GM12878 (cell line): ENCODE measurements at regions not wholly inside any gene's neighbourhood (a gene's known extent, or its start where the extent isn't known, plus 50 kb on each side); places are given as distances from the start of the nearest gene placed in this dataset.

Experiments used
- CHD4 ChIP-seq: fragments of 200-600 bp; sonication (generic); IDR thresholded peaks from 2 replicates; pipeline ENCODE4 v1.6.1; 2016; ENCODE audit warnings: mild to moderate bottlenecking
- CTCF ChIP-seq, 3 experiments: IDR thresholded peaks in 2 of 3; conservative IDR thresholded peaks in 1 of 3; 2 replicates each; pipeline ENCODE4 v1.5.1; 2011; ENCODE audit warnings: low read depth in 3 of 3, low read length in 3 of 3, mild to moderate bottlenecking in 3 of 3, control low read depth in 2 of 3, moderate library complexity in 2 of 3, inconsistent platforms in 1 of 3, mixed read lengths in 1 of 3; ENCODE audit not compliant: control insufficient read depth in 2 of 3, insufficient read depth in 1 of 3; ENCODE audit errors: extremely low read depth in 1 of 3
- EED ChIP-seq: sonication (generic); IDR thresholded peaks from 2 replicates; pipeline ENCODE4 v1.6.1; 2016; ENCODE audit warnings: antibody characterized with exemption, low read depth
- EP300 ChIP-seq, 2 experiments: fragments of 150-350 bp in 1 of 2; IDR thresholded peaks; 2 replicates each; pipeline ENCODE4 v1.6.1; 2011 to 2012; ENCODE audit warnings: low read depth in 2 of 2, low read length in 2 of 2, borderline replicate concordance in 1 of 2, improper control_type of control experiment in 1 of 2, inconsistent platforms in 1 of 2; ENCODE audit not compliant: control insufficient read depth in 1 of 2
- POLR2A ChIP-seq: IDR thresholded peaks from 2 replicates; pipeline ENCODE4 v1.6.1; 2011; ENCODE audit warnings: low read depth, mild to moderate bottlenecking, low read length

GRCh38 chr14:57046175-57046574, 222.5 kb downstream of the EXOC5 start:
- TF ChIP-seq EED, result no peak
- TF ChIP-seq CTCF (IDR thresholded peaks at IDR 0.05 in 2 of 3, conservative IDR thresholded peaks at IDR 0.05 in 1 of 3; ENCODE audit: control insufficient read depth in 2 of 3, extremely low read depth in 1 of 3, insufficient read depth in 1 of 3, low read depth in 3 of 3, low read length in 3 of 3), result no peak
- no peak for TF ChIP-seq CHD4
- no peak for TF ChIP-seq POLR2A
- no peak for TF ChIP-seq EP300 (IDR thresholded peaks at IDR 0.05; ENCODE audit: borderline replicate concordance in 1 of 2, control insufficient read depth in 1 of 2, low read depth in 2 of 2, low read length in 2 of 2)
